HepG2 (cell line): ENCODE measurements at regions not wholly inside any gene's neighbourhood (a gene's known extent, or its start where the extent isn't known, plus 50 kb on each side); places are given as distances from the start of the nearest gene placed in this dataset.

Source experiments
- ATAC-seq: fragments of 200-7000 bp; cut with Tn5 transposase; 3 replicates; pipeline ENCODE4 v1.9.1; 2020; ENCODE audit warnings: mild to moderate bottlenecking, moderate library complexity
- BruUV-seq: library from RNA; stranded (reverse); fragments of 400-500 nt; replicated peaks from 2 replicates; lab custom pipeline; 2021; lab: Mats Ljungman, UMichigan
- CTCF ChIA-PET: fragments of 300-600 bp; formaldehyde crosslinking; extraction: SDS; loops from one replicate; lab custom pipeline; 2021; ENCODE audit warnings: low total read pairs, inconsistent platforms, low intra/inter-chr PET ratio; lab: Yijun Ruan, JAX
- POLR2A ChIA-PET: fragments of 350-600 bp; sonication (Branson Sonifier 250); formaldehyde crosslinking; loops from one replicate; lab custom pipeline; 2020; ENCODE audit warnings: antibody characterized with exemption, inconsistent platforms; lab: Yijun Ruan, JAX
- DNase-seq: peaks from one replicate; pipeline ENCODE4 v3.0.0-alpha.2; 2015; ENCODE audit warnings: low spot score
- FAIRE-seq: peaks from 3 replicates; lab custom pipeline; 2011; peaks lifted over from hg19 to GRCh38; lab: Jason Lieb, UNC
- H2AFZ ChIP-seq: one replicate; pipeline ENCODE4 v1.6.1; 2011; ENCODE audit warnings: low read length, inconsistent platforms
- H3K27ac ChIP-seq: fragments of 300-600 bp; 3 replicates; pipeline ENCODE4 v1.8.0; 2011; ENCODE audit warnings: mixed run types, mild to moderate bottlenecking, mixed read lengths, low read length, inconsistent platforms; ENCODE audit not compliant: insufficient read depth; ENCODE audit errors: extremely low read length
- H3K27me3 ChIP-seq, 2 experiments: fragments of 200-600 bp in 1 of 2; 2 replicates in 1 of 2; 3 replicates in 1 of 2; pipeline versions ENCODE4 v1.6.0 to v1.8.0; 2011; ENCODE audit warnings: low read length in 2 of 2, mild to moderate bottlenecking in 2 of 2, moderate library complexity in 2 of 2, inconsistent platforms in 1 of 2; ENCODE audit not compliant: insufficient read depth in 2 of 2, control insufficient read depth in 1 of 2
- H3K36me3 ChIP-seq, 2 experiments: fragments of 200-600 bp in 1 of 2; replicated peaks in 1 of 2; 2 replicates in 1 of 2; 3 replicates in 1 of 2; pipeline versions ENCODE4 v1.5.1 to v1.8.0; 2011; ENCODE audit warnings: low read length in 2 of 2, inconsistent platforms in 1 of 2; ENCODE audit not compliant: insufficient read depth in 2 of 2, control insufficient read depth in 1 of 2
- H3K4me1 ChIP-seq: 2 replicates; pipeline ENCODE4 v1.5.1; 2012; ENCODE audit warnings: low read length, inconsistent platforms; ENCODE audit not compliant: insufficient read depth
- H3K4me2 ChIP-seq: 2 replicates; pipeline ENCODE4 v1.6.0; 2011; ENCODE audit warnings: low read depth, low read length, inconsistent platforms
- H3K4me3 ChIP-seq, 3 experiments: fragments of 200-600 bp in 1 of 3; sonication (generic), shearing (Covaris generic) in 1 of 3; replicated peaks in 1 of 3; 2 replicates each; pipeline ENCODE4 v1.5.1; 2011 to 2016; ENCODE audit warnings: low read length in 3 of 3, inconsistent platforms in 2 of 3, low read depth in 2 of 3, mild to moderate bottlenecking in 2 of 3, control low read depth in 1 of 3, mixed read lengths in 1 of 3; ENCODE audit not compliant: insufficient read depth in 1 of 3
- H3K79me2 ChIP-seq: one replicate; pipeline ENCODE4 v1.6.1; 2011; ENCODE audit warnings: low read length, inconsistent platforms; ENCODE audit not compliant: insufficient read depth
- H3K9ac ChIP-seq: 2 replicates; pipeline ENCODE4 v1.6.0; 2011; ENCODE audit warnings: mild to moderate bottlenecking, low read depth, low read length, inconsistent platforms; ENCODE audit not compliant: insufficient read depth
- H3K9me3 ChIP-seq: 2 replicates; pipeline ENCODE4 v1.5.1; 2012; ENCODE audit warnings: mild to moderate bottlenecking, low read length
- H4K20me1 ChIP-seq: 2 replicates; pipeline ENCODE4 v1.6.0; 2011; ENCODE audit warnings: inconsistent platforms, mild to moderate bottlenecking, low read length, moderate library complexity; ENCODE audit not compliant: insufficient read depth
- BORCS8-MEF2B ChIP-seq: sonication (generic); formaldehyde crosslinking; IDR thresholded peaks from 2 replicates; pipeline ENCODE4 v1.8.0; 2022; ENCODE audit warnings: mild to moderate bottlenecking, missing genetic modification reagents
- CBX2 ChIP-seq, 2 experiments: fragments of 200-600 bp in 1 of 2; sonication (generic); formaldehyde crosslinking in 1 of 2; IDR thresholded peaks; 2 replicates each; pipeline versions ENCODE4 v1.7.0 to v1.8.1; 2018 to 2022; ENCODE audit warnings: low read depth in 2 of 2, low read length in 1 of 2, mild to moderate bottlenecking in 1 of 2, missing genetic modification reagents in 1 of 2
- REL ChIP-seq: sonication (generic); formaldehyde crosslinking; conservative IDR thresholded peaks from 2 replicates; pipeline ENCODE4 v1.8.0; 2022; ENCODE audit warnings: mild to moderate bottlenecking, missing genetic modification reagents, moderate library complexity
- SNRNP70 ChIP-seq: fragments of 200-400 bp; formaldehyde crosslinking; IDR thresholded peaks from 2 replicates; pipeline ENCODE4 v1.6.1; 2017; ENCODE audit warnings: mild to moderate bottlenecking, low read depth, low read length, moderate library complexity
- ZNF263 ChIP-seq: sonication (generic); formaldehyde crosslinking; IDR thresholded peaks from 2 replicates; pipeline ENCODE4 v1.4.0; 2020; ENCODE audit warnings: missing genetic modification reagents
- WGBS: methylation state at CpG from one replicate; pipeline ENCODE4 v1.1.6; 2017; ENCODE audit warnings: low lambda C conversion rate; 5-methylcytosine and 5-hydroxymethylcytosine counted together
- in situ Hi-C: cut with HindIII; loops from 2 replicates; pipeline ENCODE4 v1.10.0; 2017; ENCODE audit warnings: low pct_unique_long_range_greater_than_20kb; ENCODE audit not compliant: extremely low pct_ligation_motif_present
- intact Hi-C: fragments of 100-400 bp; cut with micrococcal nuclease; formaldehyde crosslinking; loops from one replicate; pipeline ENCODE4 v1.10.0; 2022; ENCODE audit not compliant: unreplicated experiment
- TF ChIP-seq, protein P1 (sequence below): sonication (generic); formaldehyde crosslinking; IDR thresholded peaks from 2 replicates; pipeline ENCODE4 v1.8.0; 2022; ENCODE audit warnings: low read depth, missing genetic modification reagents

DNA sequence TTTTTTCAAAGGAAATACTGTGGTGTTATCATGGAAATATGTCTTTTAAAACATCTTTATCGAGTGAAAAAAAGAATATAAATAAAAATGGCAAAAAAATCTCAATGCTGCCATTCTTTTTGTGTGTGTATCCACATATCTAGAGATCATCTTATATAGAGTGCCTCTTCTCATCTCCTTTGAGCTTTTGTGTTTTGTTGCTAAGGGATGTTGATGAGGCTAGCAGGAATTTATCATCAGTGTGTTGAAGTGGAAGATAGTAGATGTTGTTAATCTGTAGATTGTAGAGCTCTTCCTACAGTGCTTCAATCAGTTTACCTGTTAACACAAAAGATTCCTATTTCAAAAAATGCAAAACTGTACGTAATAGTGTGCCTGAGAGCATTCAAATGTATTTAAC, 1738.0 kb upstream of the SEL1L start (continued):
- TF ChIP-seq, protein P1, sequence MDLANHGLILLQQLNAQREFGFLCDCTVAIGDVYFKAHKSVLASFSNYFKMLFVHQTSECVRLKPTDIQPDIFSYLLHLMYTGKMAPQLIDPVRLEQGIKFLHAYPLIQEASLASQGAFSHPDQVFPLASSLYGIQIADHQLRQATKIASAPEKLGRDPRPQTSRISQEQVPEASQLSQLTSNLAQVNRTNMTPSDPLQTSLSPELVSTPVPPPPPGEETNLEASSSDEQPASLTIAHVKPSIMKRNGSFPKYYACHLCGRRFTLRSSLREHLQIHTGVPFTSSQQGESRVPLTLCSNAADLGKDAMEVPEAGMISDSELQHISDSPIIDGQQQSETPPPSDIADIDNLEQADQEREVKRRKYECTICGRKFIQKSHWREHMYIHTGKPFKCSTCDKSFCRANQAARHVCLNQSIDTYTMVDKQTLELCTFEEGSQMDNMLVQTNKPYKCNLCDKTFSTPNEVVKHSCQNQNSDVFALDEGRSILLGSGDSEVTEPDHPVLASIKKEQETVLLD (CRISPR knock-in tag): no peak
- TF ChIP-seq CBX2 (IDR thresholded peaks at IDR 0.05; ENCODE audit: low read depth, low read length) (no peak), CBX2 (CRISPR knock-in tag; IDR thresholded peaks at IDR 0.05; ENCODE audit: low read depth) (no peak)
- TF ChIP-seq, all 625 proteins: peak for 0

DNA sequence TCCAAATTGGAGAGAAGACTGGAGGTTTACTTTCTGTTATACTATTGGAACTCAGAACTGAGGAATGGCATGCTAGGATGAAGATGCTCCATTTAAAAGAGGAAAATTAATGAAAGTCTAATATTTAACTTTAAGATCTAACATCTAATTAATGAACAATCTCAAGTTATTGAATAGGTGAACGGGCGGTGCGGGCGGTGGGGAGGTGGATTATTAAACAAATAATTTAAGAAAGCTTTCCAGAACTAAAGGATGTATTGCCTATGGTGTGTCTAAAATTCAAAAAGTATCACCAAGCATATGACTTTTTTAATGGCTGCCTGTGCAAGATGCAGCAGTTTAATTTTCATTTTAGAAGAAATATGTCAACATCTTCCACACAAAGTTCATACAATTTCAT, 1747.1 kb upstream of the SEL1L start:
- 92% methylated on average over 4 of the region's 4 CpGs for WGBS
- no peaks in the 10 kb centered on the region for H3K36me3 ChIP-seq
- H3K9me3 ChIP-seq: peaks cover 23% of the 10 kb centered on the region
- ATAC-seq (no peak), DNase-seq (no peak), FAIRE-seq (no peak)
- no peak overlapping the region for H2AFZ ChIP-seq
- no peaks in the 10 kb centered on the region for H3K79me2 ChIP-seq
- no TSS peak for BruUV-seq
- H3K27me3 ChIP-seq: no peaks in the 10 kb centered on the region; a peak in 1 of 5 replicates
- ChIA-PET POLR2A (no interaction called here), CTCF (no interaction called here)
- no peaks in the 10 kb centered on the region for H3K4me1 ChIP-seq
- intact Hi-C loops: no loop called here
- no peak overlapping the region for H3K9ac ChIP-seq
- H3K4me3 ChIP-seq: no peak overlapping the region
- H3K4me2 ChIP-seq: no peak overlapping the region
- TF ChIP-seq SNRNP70 (no peak), REL (CRISPR knock-in tag) (no peak), BORCS8-MEF2B (CRISPR knock-in tag) (no peak), ZNF263 (no peak)
- no peak overlapping the region for H3K27ac ChIP-seq
- H4K20me1 ChIP-seq: no peaks in the 10 kb centered on the region
- in situ Hi-C loops: no loop called here
